GM12878 (cell line): ENCODE measurements at regions not wholly inside any gene's neighbourhood (a gene's known extent, or its start where the extent isn't known, plus 50 kb on each side); places are given as distances from the start of the nearest gene placed in this dataset.

Experiments
- ATAC-seq: fragments of 200-7000 bp; cut with Tn5 transposase; 3 replicates; pipeline ENCODE4 v1.9.1; 2020; ENCODE audit warnings: mild to moderate bottlenecking, moderate library complexity
- BruUV-seq: library from RNA; stranded (reverse); fragments of 400-500 nt; replicated peaks from 2 replicates; lab custom pipeline; 2021; lab: Mats Ljungman, UMichigan
- CTCF ChIA-PET: fragments of 300-600 bp; sonication (Branson Sonifier 250); formaldehyde crosslinking; extraction: SDS; loops from one replicate; lab custom pipeline; 2021; ENCODE audit warnings: inconsistent platforms; lab: Yijun Ruan, JAX
- POLR2A ChIA-PET: fragments of 350-600 bp; formaldehyde crosslinking; extraction: SDS; loops from one replicate; lab custom pipeline; 2021; ENCODE audit warnings: inconsistent platforms; lab: Charles Lee
- RAD21 ChIA-PET: fragments of 300-600 bp; sonication (Branson Sonifier 250); formaldehyde crosslinking; loops from one replicate; lab custom pipeline; 2023; ENCODE audit warnings: antibody characterized with exemption; ENCODE audit not compliant: unreplicated experiment; lab: Charles Lee
- SMC1A ChIA-PET: fragments of 300-600 bp; sonication (Branson Sonifier 250); formaldehyde crosslinking; loops from one replicate; lab custom pipeline; 2023; ENCODE audit not compliant: unreplicated experiment, uncharacterized antibody; lab: Charles Lee
- DNase-seq: peaks from one replicate; pipeline ENCODE4 v3.0.0-alpha.2; 2011; ENCODE audit warnings: low read depth, low spot score
- FAIRE-seq: peaks from 3 replicates; lab custom pipeline; 2011; peaks lifted over from hg19 to GRCh38; lab: Jason Lieb, UNC
- H2AFZ ChIP-seq: 2 replicates; pipeline ENCODE4 v1.6.0; 2011; ENCODE audit warnings: low read depth, low read length, control low read depth; ENCODE audit not compliant: control insufficient read depth
- H3K27ac ChIP-seq: 2 replicates; pipeline ENCODE4 v1.5.1; 2011; ENCODE audit warnings: control low read depth; ENCODE audit not compliant: control insufficient read depth, insufficient read depth
- H3K27me3 ChIP-seq, 2 experiments: replicated peaks in 1 of 2; 2 replicates each; pipeline versions ENCODE4 v1.6.0 to v1.6.1; 2011; ENCODE audit warnings: low read length in 1 of 2; ENCODE audit not compliant: control insufficient read depth in 2 of 2, insufficient read depth in 2 of 2
- H3K36me3 ChIP-seq, 2 experiments: 2 replicates each; pipeline ENCODE4 v1.5.1; 2011; ENCODE audit warnings: low read length in 1 of 2; ENCODE audit not compliant: control insufficient read depth in 2 of 2, insufficient read depth in 2 of 2
- H3K4me1 ChIP-seq: 2 replicates; pipeline ENCODE4 v1.6.1; 2011; ENCODE audit warnings: mild to moderate bottlenecking, low read length, moderate library complexity, mixed read lengths; ENCODE audit not compliant: control insufficient read depth, insufficient read depth
- H3K4me2 ChIP-seq: 2 replicates; pipeline ENCODE4 v1.6.0; 2011; ENCODE audit warnings: control low read depth; ENCODE audit not compliant: control insufficient read depth, insufficient read depth
- H3K4me3 ChIP-seq: fragments of 200-600 bp; sonication (generic); 2 replicates; pipeline ENCODE4 v1.5.1; 2016
- H3K79me2 ChIP-seq: 2 replicates; pipeline ENCODE4 v1.6.0; 2011; ENCODE audit warnings: low read length; ENCODE audit not compliant: control insufficient read depth, insufficient read depth
- H3K9ac ChIP-seq: 2 replicates; pipeline ENCODE4 v1.8.0; 2011; ENCODE audit warnings: low read length, control low read depth, mixed read lengths; ENCODE audit not compliant: control insufficient read depth, insufficient read depth
- H3K9me3 ChIP-seq: replicated peaks from 3 replicates; pipeline ENCODE4 v1.5.1; 2011; ENCODE audit warnings: mild to moderate bottlenecking, low read length; ENCODE audit not compliant: control insufficient read depth, insufficient read depth
- H4K20me1 ChIP-seq: 2 replicates; pipeline ENCODE4 v1.6.0; 2011; ENCODE audit not compliant: control insufficient read depth, insufficient read depth
- CEBPB ChIP-seq, 2 experiments: fragments of 150-350 bp in 1 of 2; IDR thresholded peaks; 2 replicates each; pipeline ENCODE4 v1.6.1; 2012 to 2014; ENCODE audit warnings: low read depth in 2 of 2, low read length in 2 of 2, borderline replicate concordance in 1 of 2, inconsistent platforms in 1 of 2
- DPF2 ChIP-seq: fragments of 450-650 bp; IDR thresholded peaks from 2 replicates; pipeline ENCODE4 v1.6.1; 2017; ENCODE audit warnings: mild to moderate bottlenecking
- HCFC1 ChIP-seq: fragments of 150-350 bp; IDR thresholded peaks from 2 replicates; pipeline ENCODE4 v1.6.1; 2014; ENCODE audit warnings: low read length
- JUNB ChIP-seq: IDR thresholded peaks from 2 replicates; pipeline ENCODE4 v1.6.1; 2016; ENCODE audit warnings: antibody characterized with exemption, mild to moderate bottlenecking
- MXI1 ChIP-seq: fragments of 150-350 bp; IDR thresholded peaks from 2 replicates; pipeline ENCODE4 v1.6.1; 2011; ENCODE audit warnings: low read depth, mild to moderate bottlenecking, inconsistent platforms, low read length, improper control_type of control experiment
- NFIC ChIP-seq: IDR thresholded peaks from 2 replicates; pipeline ENCODE4 v1.6.1; 2012; ENCODE audit warnings: low read depth, mild to moderate bottlenecking, inconsistent platforms, low read length, moderate library complexity
- PML ChIP-seq: IDR thresholded peaks from 2 replicates; pipeline ENCODE4 v1.6.1; 2012; ENCODE audit warnings: low read length, inconsistent platforms
- RB1 ChIP-seq: fragments of 450-650 bp; formaldehyde crosslinking; IDR thresholded peaks from 2 replicates; pipeline ENCODE4 v1.6.1; 2017; ENCODE audit warnings: mild to moderate bottlenecking, borderline replicate concordance
- RFX5 ChIP-seq: IDR thresholded peaks from 2 replicates; pipeline ENCODE4 v1.6.1; 2011; ENCODE audit warnings: low read depth, low read length, improper control_type of control experiment
- SMC3 ChIP-seq: IDR thresholded peaks from 2 replicates; pipeline ENCODE4 v1.6.1; 2011; ENCODE audit warnings: low read length, improper control_type of control experiment, borderline replicate concordance
- SREBF2 ChIP-seq: IDR thresholded peaks from 2 replicates; pipeline ENCODE4 v1.6.1; 2012; ENCODE audit warnings: mild to moderate bottlenecking, low read length
- SUZ12 ChIP-seq: fragments of 200-600 bp; sonication (generic); IDR thresholded peaks from one replicate; pipeline ENCODE4 v1.6.1; 2018; ENCODE audit warnings: antibody characterized with exemption, mild to moderate bottlenecking; ENCODE audit not compliant: unreplicated experiment
- ZNF207 ChIP-seq: fragments of 450-650 bp; IDR thresholded peaks from 2 replicates; pipeline ENCODE4 v1.6.1; 2014; ENCODE audit warnings: antibody characterized with exemption, mild to moderate bottlenecking, borderline replicate concordance
- ZNF24 ChIP-seq: fragments of 450-650 bp; IDR thresholded peaks from 2 replicates; pipeline ENCODE4 v1.6.1; 2017; ENCODE audit warnings: antibody characterized with exemption, mild to moderate bottlenecking
- WGBS: methylation state at CpG from one replicate; pipeline ENCODE4 v1.1.6; 2016; ENCODE audit warnings: low lambda C conversion rate; ENCODE audit not compliant: insufficient replicate concordance, insufficient coverage; ENCODE audit errors: missing lambda C conversion rate; 5-methylcytosine and 5-hydroxymethylcytosine counted together
- in situ Hi-C: fragments of 300-500 bp; cut with MboI; formaldehyde crosslinking; loops from 9 replicates; pipeline ENCODE4 v1.14.3; 2018; ENCODE audit warnings: mixed read lengths
- intact Hi-C: fragments of 100-400 bp; cut with micrococcal nuclease; formaldehyde crosslinking; loops from one replicate; pipeline ENCODE4 v1.14.2; 2022; ENCODE audit not compliant: unreplicated experiment
- TF ChIP-seq, protein P1 (sequence below): fragments of 450-650 bp; IDR thresholded peaks from 2 replicates; pipeline ENCODE4 v1.6.1; 2017; ENCODE audit warnings: borderline replicate concordance
- TF ChIP-seq, protein P2 (sequence below): fragments of 450-650 bp; formaldehyde crosslinking; IDR thresholded peaks from 2 replicates; pipeline ENCODE4 v1.5.0; 2022; ENCODE audit warnings: mild to moderate bottlenecking, missing genetic modification characterization
- TF ChIP-seq, protein P3 (sequence below): IDR thresholded peaks from 2 replicates; pipeline ENCODE4 v1.6.1; 2011; ENCODE audit warnings: mild to moderate bottlenecking, low read depth, low read length, moderate library complexity; ENCODE audit not compliant: insufficient replicate concordance

DNA sequence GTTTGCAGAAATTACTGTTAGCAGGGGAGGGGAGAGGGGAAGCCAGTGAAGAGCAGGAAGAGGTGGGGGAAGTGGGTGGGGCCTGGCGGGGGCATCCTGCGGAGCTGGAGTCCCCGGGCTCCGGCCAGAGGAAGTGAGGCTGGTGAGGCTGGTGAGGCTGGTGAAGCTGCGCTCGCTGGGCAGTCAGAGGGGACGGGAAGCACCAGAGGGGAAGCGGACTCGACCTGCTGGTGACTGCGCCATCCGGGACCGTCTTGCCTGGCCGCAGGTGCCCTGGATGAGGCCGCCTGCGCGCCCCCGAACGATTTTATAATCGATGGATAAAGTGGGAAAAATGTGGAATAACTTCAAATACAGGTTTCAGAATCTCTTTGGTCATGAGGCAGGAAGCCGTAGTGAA lies 635.3 kb upstream of the MARCKS start (continued):
- no peak for TF ChIP-seq RFX5
- TF ChIP-seq ZNF207 = no peak
- TF ChIP-seq MXI1 = no peak
- TF ChIP-seq, protein P1, sequence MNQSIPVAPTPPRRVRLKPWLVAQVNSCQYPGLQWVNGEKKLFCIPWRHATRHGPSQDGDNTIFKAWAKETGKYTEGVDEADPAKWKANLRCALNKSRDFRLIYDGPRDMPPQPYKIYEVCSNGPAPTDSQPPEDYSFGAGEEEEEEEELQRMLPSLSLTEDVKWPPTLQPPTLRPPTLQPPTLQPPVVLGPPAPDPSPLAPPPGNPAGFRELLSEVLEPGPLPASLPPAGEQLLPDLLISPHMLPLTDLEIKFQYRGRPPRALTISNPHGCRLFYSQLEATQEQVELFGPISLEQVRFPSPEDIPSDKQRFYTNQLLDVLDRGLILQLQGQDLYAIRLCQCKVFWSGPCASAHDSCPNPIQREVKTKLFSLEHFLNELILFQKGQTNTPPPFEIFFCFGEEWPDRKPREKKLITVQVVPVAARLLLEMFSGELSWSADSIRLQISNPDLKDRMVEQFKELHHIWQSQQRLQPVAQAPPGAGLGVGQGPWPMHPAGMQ = no peak
- no peak for TF ChIP-seq ZNF24

DNA sequence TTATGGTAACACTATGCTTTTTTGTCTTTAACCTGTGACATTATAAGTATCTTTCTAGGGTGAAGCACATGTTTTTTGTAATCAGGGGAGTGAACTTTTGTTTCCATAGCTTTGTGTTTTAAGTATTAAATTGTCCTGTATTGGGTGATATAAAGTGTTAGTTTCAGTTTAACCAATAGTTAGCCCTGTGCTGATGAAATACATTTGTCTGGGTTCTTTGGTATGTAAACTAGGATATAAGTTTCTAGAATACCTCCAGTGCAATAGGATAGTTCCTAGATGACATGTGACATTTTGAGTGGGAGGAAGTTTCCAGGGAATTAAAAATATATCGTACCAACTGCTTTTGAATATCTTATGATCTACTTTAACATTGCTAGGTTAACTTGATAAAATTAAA lies 611.0 kb upstream of the MARCKS start:
- intact Hi-C loops = no loop called here
- RAD21 ChIA-PET = no interaction called here
- WGBS = 78% methylated on average over 1 of the region's 1 CpG
- TF ChIP-seq DPF2 (no peak), PML (no peak), HCFC1 (no peak), SUZ12 (no peak), CEBPB (IDR thresholded peaks at IDR 0.05; ENCODE audit: borderline replicate concordance in 1 of 2, low read depth in 2 of 2, low read length in 2 of 2) (no peak), SREBF2 (no peak), RB1 (no peak), SMC3 (no peak), JUNB (no peak), NFIC (no peak)
- TF ChIP-seq, protein P2, sequence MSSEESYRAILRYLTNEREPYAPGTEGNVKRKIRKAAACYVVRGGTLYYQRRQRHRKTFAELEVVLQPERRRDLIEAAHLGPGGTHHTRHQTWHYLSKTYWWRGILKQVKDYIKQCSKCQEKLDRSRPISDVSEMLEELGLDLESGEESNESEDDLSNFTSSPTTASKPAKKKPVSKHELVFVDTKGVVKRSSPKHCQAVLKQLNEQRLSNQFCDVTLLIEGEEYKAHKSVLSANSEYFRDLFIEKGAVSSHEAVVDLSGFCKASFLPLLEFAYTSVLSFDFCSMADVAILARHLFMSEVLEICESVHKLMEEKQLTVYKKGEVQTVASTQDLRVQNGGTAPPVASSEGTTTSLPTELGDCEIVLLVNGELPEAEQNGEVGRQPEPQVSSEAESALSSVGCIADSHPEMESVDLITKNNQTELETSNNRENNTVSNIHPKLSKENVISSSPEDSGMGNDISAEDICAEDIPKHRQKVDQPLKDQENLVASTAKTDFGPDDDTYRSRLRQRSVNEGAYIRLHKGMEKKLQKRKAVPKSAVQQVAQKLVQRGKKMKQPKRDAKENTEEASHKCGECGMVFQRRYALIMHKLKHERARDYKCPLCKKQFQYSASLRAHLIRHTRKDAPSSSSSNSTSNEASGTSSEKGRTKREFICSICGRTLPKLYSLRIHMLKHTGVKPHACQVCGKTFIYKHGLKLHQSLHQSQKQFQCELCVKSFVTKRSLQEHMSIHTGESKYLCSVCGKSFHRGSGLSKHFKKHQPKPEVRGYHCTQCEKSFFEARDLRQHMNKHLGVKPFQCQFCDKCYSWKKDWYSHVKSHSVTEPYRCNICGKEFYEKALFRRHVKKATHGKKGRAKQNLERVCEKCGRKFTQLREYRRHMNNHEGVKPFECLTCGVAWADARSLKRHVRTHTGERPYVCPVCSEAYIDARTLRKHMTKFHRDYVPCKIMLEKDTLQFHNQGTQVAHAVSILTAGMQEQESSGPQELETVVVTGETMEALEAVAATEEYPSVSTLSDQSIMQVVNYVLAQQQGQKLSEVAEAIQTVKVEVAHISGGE (CRISPR knock-in tag) = no peak
- TF ChIP-seq, protein P3, sequence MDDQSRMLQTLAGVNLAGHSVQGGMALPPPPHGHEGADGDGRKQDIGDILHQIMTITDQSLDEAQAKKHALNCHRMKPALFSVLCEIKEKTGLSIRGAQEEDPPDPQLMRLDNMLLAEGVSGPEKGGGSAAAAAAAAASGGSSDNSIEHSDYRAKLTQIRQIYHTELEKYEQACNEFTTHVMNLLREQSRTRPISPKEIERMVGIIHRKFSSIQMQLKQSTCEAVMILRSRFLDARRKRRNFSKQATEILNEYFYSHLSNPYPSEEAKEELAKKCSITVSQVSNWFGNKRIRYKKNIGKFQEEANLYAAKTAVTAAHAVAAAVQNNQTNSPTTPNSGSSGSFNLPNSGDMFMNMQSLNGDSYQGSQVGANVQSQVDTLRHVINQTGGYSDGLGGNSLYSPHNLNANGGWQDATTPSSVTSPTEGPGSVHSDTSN = no peak

More for the DNA sequence above, 611.0 kb upstream of the MARCKS start:
- H3K27me3 ChIP-seq = no peaks in the 10 kb centered on the region
- ATAC-seq (no peak), DNase-seq (no peak), FAIRE-seq (no peak)
- no peak overlapping the region for H2AFZ ChIP-seq
- no peaks in the 10 kb centered on the region for H3K9me3 ChIP-seq
- no peak overlapping the region for H3K27ac ChIP-seq
- H3K9ac ChIP-seq = no peak overlapping the region
- ChIA-PET CTCF (no interaction called here), SMC1A (no interaction called here), POLR2A (no interaction called here)
- H3K36me3 ChIP-seq = no peaks in the 10 kb centered on the region
- H3K79me2 ChIP-seq = no peaks in the 10 kb centered on the region
- no peaks in the 10 kb centered on the region for H3K4me1 ChIP-seq
- no peak overlapping the region for H3K4me3 ChIP-seq
- no peaks in the 10 kb centered on the region for H4K20me1 ChIP-seq
- no TSS peak for BruUV-seq
- in situ Hi-C loops = no loop called here
- H3K4me2 ChIP-seq = no peak overlapping the region
